Choroid plexus epithelial cell (primary cell): ENCODE measurements at regions not wholly inside any gene's neighbourhood (a gene's known extent, or its start where the extent isn't known, plus 50 kb on each side); places are given as distances from the start of the nearest gene placed in this dataset.

Source experiments
- DNase-seq: peaks from one replicate; pipeline ENCODE4 v3.0.0-alpha.2; 2010; ENCODE audit warnings: low read depth
- H3K4me3 ChIP-seq: 2 replicates; pipeline ENCODE4 v1.5.1; 2011; ENCODE audit warnings: low read depth, mild to moderate bottlenecking, control low read depth, low read length, moderate library complexity
- TF ChIP-seq, protein P1 (sequence below): conservative IDR thresholded peaks from 2 replicates; pipeline ENCODE4 v1.5.1; 2011; ENCODE audit warnings: low read depth, mild to moderate bottlenecking, control low read depth, inconsistent platforms, low read length, moderate library complexity

DNA sequence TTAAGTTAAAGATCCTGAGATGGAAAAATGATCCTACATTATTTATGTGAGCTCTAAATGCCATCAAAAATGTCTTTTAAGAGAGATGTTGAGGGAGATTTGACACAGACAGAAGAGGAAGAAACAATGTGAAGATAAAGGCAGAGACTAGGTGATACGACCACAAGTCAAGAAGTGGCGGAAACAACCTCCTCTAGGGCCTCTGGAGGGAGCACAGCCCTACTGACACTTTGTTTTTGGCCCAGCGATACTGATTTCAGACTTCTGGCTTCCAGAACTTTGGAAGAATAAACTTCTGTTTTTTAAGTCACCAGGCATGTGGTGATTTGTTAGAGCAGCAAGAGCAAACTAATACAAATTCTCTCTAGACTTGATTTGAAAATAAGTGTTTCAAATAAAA lies 1216.1 kb downstream of the FSTL5 start:
- no peak for DNase-seq
- TF ChIP-seq, protein P1, sequence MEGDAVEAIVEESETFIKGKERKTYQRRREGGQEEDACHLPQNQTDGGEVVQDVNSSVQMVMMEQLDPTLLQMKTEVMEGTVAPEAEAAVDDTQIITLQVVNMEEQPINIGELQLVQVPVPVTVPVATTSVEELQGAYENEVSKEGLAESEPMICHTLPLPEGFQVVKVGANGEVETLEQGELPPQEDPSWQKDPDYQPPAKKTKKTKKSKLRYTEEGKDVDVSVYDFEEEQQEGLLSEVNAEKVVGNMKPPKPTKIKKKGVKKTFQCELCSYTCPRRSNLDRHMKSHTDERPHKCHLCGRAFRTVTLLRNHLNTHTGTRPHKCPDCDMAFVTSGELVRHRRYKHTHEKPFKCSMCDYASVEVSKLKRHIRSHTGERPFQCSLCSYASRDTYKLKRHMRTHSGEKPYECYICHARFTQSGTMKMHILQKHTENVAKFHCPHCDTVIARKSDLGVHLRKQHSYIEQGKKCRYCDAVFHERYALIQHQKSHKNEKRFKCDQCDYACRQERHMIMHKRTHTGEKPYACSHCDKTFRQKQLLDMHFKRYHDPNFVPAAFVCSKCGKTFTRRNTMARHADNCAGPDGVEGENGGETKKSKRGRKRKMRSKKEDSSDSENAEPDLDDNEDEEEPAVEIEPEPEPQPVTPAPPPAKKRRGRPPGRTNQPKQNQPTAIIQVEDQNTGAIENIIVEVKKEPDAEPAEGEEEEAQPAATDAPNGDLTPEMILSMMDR, result no peak
- H3K4me3 ChIP-seq, result no peak overlapping the region

DNA sequence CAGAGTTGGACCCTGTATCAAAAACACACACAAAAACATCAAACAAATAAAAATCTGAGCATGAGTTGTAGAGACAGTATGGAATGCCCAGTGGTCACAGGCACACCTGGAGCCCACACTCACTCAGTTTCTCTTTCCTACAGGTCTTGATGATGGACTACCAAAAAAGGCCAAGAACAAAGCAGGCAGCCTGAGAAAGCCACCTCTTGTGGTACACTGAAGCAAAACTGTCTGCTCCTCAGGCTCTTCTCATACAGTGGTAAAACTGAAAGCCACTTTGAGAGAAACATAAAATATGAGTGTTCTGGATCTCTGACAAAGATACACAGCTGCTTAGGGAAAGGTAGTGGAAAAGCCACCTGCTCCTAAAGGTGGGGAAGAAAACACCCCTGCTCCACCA lies 1206.9 kb downstream of the FSTL5 start:
- H3K4me3 ChIP-seq, result no peak overlapping the region
- no peak for DNase-seq
- TF ChIP-seq, protein P1, result no peak

DNA sequence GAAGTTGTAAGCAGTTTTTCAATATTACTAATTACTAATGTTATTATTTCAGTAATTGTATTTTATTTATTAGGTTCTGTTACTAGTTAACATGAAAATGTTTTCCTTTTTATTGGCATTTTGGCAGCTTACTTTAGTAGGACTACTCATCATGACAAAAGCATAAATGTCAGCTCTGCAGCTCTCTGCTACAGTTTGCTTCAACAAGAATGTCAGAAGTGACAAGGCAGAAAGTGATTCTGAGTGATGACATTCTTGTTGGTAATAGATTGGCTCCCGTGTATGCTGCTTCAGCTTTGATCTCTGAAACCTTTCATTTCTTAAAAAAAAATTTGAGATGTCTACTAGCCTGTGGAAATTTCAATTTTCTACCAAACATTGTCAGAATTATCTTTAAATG lies 1193.9 kb downstream of the FSTL5 start:
- H3K4me3 ChIP-seq, result no peak overlapping the region
- TF ChIP-seq, protein P1, result no peak
- DNase-seq, result no peak

DNA sequence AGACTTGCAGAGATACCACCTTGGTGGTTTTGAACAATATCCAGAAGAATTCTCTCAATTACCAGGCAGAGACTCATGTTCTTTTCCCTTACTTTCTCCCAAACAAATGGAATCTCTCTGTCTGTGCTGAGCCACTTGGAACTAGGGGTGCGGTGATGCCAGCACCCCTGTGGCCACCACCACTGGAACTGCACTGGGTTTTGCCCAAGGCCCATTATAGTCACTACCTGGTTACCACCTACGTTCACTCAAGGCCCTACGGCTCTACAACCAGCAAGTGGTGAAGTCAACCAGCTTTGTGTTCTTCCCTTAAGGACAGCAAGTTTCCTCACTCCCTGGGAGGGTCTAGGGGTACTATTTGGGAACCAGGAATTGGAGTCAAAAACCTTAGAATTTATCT lies 1183.7 kb downstream of the FSTL5 start:
- DNase-seq, result no peak
- no peak overlapping the region for H3K4me3 ChIP-seq
- TF ChIP-seq, protein P1, result no peak

DNA sequence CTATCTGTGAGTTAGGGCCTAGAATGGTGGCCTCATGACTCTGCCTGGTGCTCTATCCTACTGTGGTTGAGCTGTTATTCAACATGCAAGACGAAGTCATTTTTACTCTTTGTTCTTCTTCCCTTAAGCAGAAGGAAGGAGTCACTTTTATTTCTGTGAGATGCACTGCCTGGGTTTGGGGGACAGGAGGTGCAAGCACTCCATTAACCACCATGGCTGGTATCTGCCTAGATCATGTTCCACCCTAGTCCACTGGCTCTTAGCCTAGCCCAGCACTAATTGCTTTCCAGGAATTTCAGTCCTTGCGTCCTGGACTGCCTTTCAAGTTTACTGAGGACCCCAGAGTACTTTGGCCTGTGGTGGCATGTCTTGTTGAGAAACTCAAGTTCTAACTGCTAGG lies 1182.7 kb downstream of the FSTL5 start:
- no peak overlapping the region for H3K4me3 ChIP-seq
- DNase-seq, result no peak
- TF ChIP-seq, protein P1, result no peak

DNA sequence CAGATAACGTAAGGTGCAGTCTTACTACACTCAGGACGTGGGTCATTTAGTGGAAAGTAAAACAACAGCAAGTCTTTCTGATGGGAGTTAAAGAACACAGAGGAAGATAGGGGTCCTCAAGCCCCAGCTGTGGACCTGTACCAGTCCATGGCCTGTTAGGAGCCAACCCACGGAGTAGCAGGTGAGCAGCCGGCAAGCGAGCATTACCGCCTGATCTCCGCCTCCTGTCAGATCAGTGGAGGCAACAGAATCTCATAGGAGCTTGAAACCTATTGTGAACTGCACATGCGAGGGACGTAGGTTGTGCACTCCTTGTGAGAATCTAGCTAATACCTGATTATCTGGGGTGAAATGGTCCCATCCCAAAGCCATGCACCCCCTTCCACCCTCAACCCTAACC lies 1180.8 kb downstream of the FSTL5 start:
- TF ChIP-seq, protein P1, result no peak
- no peak overlapping the region for H3K4me3 ChIP-seq
- DNase-seq, result no peak

DNA sequence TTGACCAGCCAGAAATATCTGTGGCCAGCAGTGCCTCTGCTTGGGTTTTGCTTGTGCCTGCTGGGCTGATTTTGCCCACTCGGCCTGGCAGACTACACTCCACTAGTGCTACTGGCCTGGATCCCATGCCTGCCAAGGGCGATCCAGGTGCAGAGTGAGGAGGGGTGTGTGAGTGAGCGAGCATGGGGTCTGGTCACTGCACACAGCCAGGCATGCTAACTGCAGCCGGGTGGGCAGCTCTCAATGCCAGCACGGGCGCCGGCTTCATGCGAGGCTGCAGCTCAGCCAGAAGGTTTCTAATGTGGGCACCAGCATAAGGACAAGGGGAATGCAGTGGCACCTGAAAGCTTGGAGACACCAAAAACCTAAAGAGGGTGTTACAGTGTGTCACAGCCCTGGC lies 1161.4 kb downstream of the FSTL5 start:
- H3K4me3 ChIP-seq, result no peak overlapping the region
- TF ChIP-seq, protein P1, result no peak
- no peak for DNase-seq
